ENCODE measurements at regions not wholly inside any gene's neighbourhood (a gene's known extent, or its start where the extent isn't known, plus 50 kb on each side); places are given as distances from the start of the nearest gene placed in this dataset.

GRCh38 chr5:133801431-133801830 is 167.0 kb downstream of the C5orf15 start:
- TF ChIP-seq CTCF (IDR thresholded peaks at IDR 0.05; ENCODE audit: low read length) (no peak), EZH2 (IDR thresholded peaks at IDR 0.05; ENCODE audit: borderline replicate concordance, low read length) (no peak)

All from OCI-LY1 (cell line).